HG03432 (cell line): ENCODE measurements at regions not wholly inside any gene's neighbourhood (a gene's known extent, or its start where the extent isn't known, plus 50 kb on each side); places are given as distances from the start of the nearest gene placed in this dataset.

Experiments
- ATAC-seq: cut with Tn5 transposase; IDR thresholded peaks from one replicate; pipeline ENCODE4 v1.9.1; 2021; ENCODE audit warnings: mild to moderate bottlenecking, moderate library complexity; ENCODE audit not compliant: unreplicated experiment

DNA sequence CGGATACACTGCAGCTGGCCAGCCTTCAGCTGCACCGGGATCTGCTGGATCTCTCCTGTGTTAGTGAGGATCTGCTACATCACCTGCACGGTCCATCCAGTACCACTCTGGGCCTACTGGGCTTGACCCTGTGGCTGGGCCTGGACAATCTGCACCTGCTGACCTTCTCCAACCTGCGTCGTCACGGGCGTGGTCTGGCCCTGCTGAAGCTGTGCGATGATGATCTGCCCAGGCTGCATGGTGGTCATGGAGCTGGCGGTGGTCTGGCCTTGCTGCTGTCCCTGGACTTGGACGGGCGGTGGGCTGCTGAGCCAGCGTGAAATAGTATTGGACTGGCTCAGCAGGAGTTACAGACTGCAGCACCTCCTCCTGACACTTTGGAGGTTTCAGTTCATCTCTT, 137.1 kb upstream of the GAS1 start:
- ATAC-seq, result no peak

DNA sequence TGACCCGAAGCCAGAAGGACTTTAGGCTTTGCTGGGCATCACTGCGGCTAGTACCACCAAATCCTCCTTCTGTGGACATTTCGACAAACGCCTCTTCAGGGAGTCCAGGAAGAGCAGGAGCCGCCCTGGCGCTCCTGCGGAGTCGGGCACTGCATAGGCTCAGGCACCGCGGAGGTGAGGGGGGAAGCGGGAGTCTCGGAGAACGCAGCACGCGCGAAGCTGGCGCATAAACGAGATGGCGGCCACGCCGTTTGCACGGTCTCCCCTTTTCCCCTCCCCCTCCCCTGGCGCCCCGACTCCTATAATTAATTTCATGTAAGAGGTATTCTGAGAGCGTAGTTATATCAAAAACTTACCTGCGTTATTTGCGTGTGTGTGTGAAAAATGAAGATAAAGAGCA, 137.8 kb upstream of the GAS1 start:
- no peak for ATAC-seq

DNA sequence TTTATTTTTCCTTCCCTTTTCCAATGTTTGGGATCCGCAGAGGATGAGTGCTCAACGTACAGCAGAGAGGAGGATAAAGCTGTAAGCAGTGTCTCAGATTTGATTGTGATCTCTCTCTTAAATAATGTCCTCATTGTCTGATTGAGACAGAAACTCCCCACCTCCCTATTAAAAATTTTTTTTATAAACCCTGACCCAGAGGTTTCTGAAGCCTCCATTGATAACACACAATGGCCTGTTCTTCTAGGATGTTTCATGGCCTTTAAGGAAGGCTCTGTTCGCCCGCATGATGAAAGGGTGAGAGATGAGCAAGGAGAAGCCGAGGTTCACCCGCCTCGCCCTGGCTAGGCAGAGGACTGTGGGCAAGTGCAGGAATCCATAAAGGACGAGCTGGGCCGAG, 138.2 kb upstream of the GAS1 start:
- ATAC-seq, result no peak

- ATAC-seq, result no peak
These were observed 139.0 kb upstream of the GAS1 start for GRCh38 chr9:87086221-87086818.

DNA sequence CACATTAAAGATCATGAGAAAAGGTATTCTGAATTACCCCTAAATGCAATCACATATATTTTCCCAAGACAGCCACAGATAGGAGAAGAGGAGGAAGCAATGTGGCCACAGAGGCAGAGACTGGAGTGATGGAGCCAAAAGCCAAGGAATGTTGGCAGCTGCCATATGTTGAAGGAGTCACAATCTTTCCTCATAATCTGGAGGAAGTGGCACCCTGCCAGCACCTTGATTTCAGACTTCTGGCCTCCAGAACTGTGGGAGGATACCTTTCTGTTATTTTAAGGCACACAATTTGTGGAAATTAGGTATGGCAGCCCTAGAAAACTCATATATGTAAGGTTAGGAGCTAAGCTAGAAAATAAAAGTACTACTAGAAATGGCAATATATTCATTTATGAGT, 139.9 kb upstream of the GAS1 start:
- no peak for ATAC-seq

GRCh38 chr9:87088192-87088591, 140.9 kb upstream of the GAS1 start:
- no peak for ATAC-seq

DNA sequence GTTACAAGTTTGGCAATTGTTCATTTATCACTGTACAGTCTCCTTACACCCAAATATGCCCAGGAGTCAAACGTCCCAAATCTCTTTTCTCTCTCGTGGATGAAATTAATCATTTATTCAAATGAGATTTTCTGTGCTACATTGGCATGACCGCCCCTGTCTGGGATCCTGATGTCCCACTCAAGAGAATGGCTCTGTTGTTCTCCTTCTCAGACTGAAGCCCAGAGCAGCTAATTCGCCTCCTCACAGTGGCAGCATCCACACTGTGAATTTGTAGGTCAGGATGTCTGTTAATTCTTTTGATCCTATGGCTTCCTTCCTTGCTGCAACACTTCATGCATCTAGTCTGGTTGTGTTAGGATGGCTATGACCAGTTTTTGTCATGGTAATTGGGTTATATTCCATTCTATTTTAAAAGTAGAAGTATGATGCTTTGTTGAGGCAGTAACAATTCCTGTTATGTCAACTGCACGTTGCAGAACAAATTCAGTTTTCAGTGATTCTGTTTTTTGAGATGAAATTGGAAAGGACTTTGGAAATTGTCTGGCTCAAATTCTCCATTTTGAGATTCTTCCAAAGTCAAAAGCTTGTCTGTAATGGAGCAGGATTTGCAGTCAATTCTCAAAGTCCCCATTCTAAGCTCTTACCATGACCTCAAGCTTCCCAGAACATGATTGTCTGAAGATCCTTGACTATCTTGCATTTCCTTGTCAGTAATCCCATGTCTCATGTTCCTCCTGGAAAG, 141.5 kb upstream of the GAS1 start:
- no peak for ATAC-seq

DNA sequence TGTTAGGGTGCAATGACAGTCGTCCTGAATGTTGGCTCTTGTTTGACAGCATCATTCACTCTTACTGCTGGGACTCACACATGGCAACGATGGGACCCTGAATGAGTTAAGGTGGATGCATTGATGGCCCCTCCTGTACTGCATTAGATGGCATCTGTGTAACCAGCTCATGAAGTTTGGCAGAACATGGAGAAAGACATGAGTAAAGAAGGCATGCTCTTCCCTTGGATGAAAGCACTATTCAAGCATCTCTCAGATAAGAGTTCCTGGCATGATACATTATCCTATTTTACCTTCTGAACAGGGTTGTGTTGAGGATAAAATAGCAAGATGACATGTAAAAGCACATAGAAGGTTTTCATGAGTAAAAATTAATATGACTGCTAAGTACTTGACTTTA, 142.2 kb upstream of the GAS1 start:
- no peak for ATAC-seq

DNA sequence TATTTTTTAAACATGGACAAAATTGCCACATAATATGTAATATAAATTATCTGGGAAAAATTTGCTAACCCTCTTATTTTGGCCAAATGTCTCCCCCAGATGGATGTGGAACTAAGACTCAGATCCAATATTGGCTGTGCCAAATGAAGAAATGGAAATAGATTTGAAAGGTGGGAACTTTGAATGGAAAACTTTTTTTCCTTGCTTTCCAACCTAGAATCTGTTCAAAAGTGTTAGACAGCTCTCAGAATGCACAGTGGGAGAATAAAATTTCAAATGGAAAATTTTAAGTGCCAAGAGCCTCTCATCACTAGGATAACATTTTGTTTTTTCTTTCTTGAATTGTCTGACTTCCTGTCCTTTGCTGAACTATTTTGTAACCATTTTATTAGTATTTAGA, 142.6 kb upstream of the GAS1 start:
- no peak for ATAC-seq

- ATAC-seq, result no peak
These were observed 146.5 kb upstream of the GAS1 start for GRCh38 chr9:87093777-87094176.

GRCh38 chr9:87095951-87096350, 148.6 kb upstream of the GAS1 start:
- ATAC-seq, result no peak

GRCh38 chr9:87096506-87096905, 149.2 kb upstream of the GAS1 start:
- ATAC-seq, result no peak

GRCh38 chr9:87097238-87097637, 149.9 kb upstream of the GAS1 start:
- no peak for ATAC-seq

- no peak for ATAC-seq
These were observed 152.1 kb upstream of the GAS1 start for GRCh38 chr9:87099407-87099806.

GRCh38 chr9:87100001-87100400, 152.7 kb upstream of the GAS1 start:
- no peak for ATAC-seq

- ATAC-seq, result no peak
These were observed 154.8 kb upstream of the GAS1 start for GRCh38 chr9:87102126-87102525.

- ATAC-seq, result no peak
These were observed 159.8 kb upstream of the GAS1 start for GRCh38 chr9:87107072-87107471.

DNA sequence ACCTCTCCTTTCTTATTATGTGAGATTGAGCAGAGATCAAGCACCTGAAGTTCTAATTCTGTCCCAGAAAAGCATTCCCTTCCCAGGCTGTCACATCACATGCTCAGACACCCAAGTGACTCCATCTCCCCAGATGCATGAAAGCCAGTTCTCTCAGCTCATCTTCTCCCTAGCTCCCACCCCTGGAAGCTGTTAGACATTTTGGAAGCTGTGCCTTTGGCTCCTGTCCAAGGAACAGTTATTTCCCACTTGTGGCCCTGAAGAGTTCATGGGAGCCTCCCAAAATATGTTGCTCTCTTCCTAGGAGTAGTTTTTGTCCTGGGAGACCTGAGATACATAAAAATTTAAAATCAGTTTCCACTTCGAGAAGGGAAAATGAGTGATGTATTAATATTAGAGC, 161.4 kb upstream of the GAS1 start:
- ATAC-seq, result no peak

DNA sequence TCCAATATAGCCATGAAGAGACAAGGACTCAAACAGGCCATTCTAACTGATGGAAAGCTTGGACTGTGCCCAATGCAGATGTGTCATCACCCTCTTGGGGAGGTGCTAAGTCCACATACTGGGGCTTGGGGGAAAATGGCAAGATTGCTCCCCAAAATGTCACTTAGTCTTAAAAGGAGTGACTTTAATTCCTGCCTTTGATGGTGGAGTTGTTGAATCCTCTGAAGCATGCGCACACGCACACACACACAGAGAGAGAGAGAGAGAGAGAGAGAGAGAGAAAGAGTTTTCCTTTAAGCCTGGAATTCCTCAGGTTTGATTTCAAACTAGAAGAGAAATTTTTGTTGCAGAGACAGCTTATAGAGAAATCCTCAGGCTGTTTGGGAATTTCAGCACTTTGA, 161.9 kb upstream of the GAS1 start:
- no peak for ATAC-seq

GRCh38 chr9:87109851-87110250, 162.5 kb upstream of the GAS1 start:
- no peak for ATAC-seq

DNA sequence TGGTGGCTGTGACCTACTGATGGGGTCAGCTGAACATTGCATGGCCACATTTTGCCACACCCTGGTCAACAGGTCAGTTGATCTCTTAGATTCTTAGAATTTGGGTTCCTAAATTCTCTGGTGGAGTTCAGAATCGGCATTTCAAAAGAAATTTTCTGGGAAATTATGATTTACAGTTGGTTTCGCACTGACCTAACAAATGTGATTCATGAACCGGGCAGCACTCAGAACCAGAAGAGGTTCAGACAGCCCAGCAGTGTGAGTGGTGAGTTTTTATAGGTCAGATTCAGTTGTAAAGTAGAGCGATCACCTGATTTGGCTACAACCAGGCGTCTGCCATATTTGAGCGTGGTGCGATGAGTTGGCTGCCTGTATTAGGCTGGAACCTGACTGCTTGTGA, 163.7 kb upstream of the GAS1 start:
- no peak for ATAC-seq

GRCh38 chr9:87112656-87113055, 165.3 kb upstream of the GAS1 start:
- no peak for ATAC-seq

DNA sequence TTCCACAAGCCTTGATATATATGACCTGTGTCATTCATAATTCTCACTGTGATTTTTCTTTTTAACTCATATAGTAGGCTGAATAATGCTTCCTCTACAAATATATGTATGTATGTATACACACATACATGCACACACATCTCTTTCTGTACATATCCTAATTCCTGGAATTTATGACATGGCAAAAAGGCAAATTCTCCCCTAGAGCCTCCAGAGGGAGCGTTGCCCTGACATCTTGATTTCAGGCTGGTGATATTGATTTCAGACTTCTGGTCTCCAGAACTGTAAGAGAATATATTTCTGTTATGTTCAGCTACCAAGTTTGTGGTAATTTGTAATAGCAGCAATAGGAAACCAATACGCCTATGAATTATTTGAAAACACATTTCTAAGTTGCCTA, 166.6 kb upstream of the GAS1 start:
- no peak for ATAC-seq
